ENCODE measurements at regions not wholly inside any gene's neighbourhood (a gene's known extent, or its start where the extent isn't known, plus 50 kb on each side); places are given as distances from the start of the nearest gene placed in this dataset.

- peaks cover 3 to 15% of the 10 kb centered on the region in 2 donors for H3K27me3 Mint-ChIP-seq (ENCODE audit: low read depth in 2 of 2)
- Histone ChIP-seq H3K9me3 (ENCODE audit: control insufficient read depth, insufficient read depth, low read length) (no peaks in the 10 kb centered on the region), H3K4me1 (ENCODE audit: control insufficient read depth, insufficient read depth, low read length) (no peaks in the 10 kb centered on the region), H3K36me3 (ENCODE audit: control insufficient read depth, insufficient read depth, low read length) (no peaks in the 10 kb centered on the region), H3K4me3 (ENCODE audit: low read length) (no peak overlapping the region), H3K27ac (ENCODE audit: low read length) (no peak overlapping the region), H3K27me3 (ENCODE audit: control insufficient read depth, insufficient read depth, low read length) (no peaks in the 10 kb centered on the region)
- H3K4me1 Mint-ChIP-seq = no peaks in the 10 kb centered on the region
- no peaks in the 10 kb centered on the region for H3K9me3 Mint-ChIP-seq
- no peaks in the 10 kb centered on the region for H3K36me3 Mint-ChIP-seq
- 91% methylated on average over 8 of the region's 8 CpGs for WGBS (ENCODE audit: insufficient coverage)
- H3K27ac Mint-ChIP-seq = no peak overlapping the region
- no peak overlapping the region for H3K4me3 Mint-ChIP-seq
- DNase-seq (no peak), ATAC-seq (no peak)
- no peak for TF ChIP-seq CTCF (IDR thresholded peaks at IDR 0.05)
- intact Hi-C loops (cut with micrococcal nuclease) = no loop called here
Measured at GRCh38 chr5:171579976-171580411, 160.5 kb downstream of the FGF18 start.

- Histone ChIP-seq H3K4me3 (ENCODE audit: low read length) (no peak overlapping the region), H3K9me3 (ENCODE audit: control insufficient read depth, insufficient read depth, low read length) (no peaks in the 10 kb centered on the region), H3K27ac (ENCODE audit: low read length) (no peak overlapping the region), H3K4me1 (ENCODE audit: control insufficient read depth, insufficient read depth, low read length) (no peaks in the 10 kb centered on the region), H3K36me3 (ENCODE audit: control insufficient read depth, insufficient read depth, low read length) (no peaks in the 10 kb centered on the region), H3K27me3 (ENCODE audit: control insufficient read depth, insufficient read depth, low read length) (no peaks in the 10 kb centered on the region)
- TF ChIP-seq CTCF (IDR thresholded peaks at IDR 0.05) = no peak
- no peak overlapping the region for H3K4me3 Mint-ChIP-seq
- no peaks in the 10 kb centered on the region for H3K9me3 Mint-ChIP-seq
- H3K36me3 Mint-ChIP-seq = no peaks in the 10 kb centered on the region
- ATAC-seq (no peak), DNase-seq (no peak)
- H3K4me1 Mint-ChIP-seq = no peaks in the 10 kb centered on the region
- intact Hi-C loops (cut with micrococcal nuclease) = no loop called here
- 87% methylated on average over 9 of the region's 9 CpGs for WGBS (ENCODE audit: insufficient coverage)
- H3K27ac Mint-ChIP-seq = no peak overlapping the region
- peaks cover 3 to 15% of the 10 kb centered on the region in 2 donors for H3K27me3 Mint-ChIP-seq (ENCODE audit: low read depth in 2 of 2)
Measured at GRCh38 chr5:171580502-171581265, 161.2 kb downstream of the FGF18 start.

- no peak for DNase-seq
- WGBS (ENCODE audit: insufficient coverage) = 82% methylated on average over 7 of the region's 7 CpGs
- no peak overlapping the region for H3K4me3 ChIP-seq (ENCODE audit: low read length)
- H3K27me3 ChIP-seq (ENCODE audit: control insufficient read depth, insufficient read depth, low read length) = no peaks in the 10 kb centered on the region
- TF ChIP-seq CTCF (IDR thresholded peaks at IDR 0.05) = no peak
- H3K4me1 Mint-ChIP-seq = no peaks in the 10 kb centered on the region
- H3K9me3 ChIP-seq (ENCODE audit: control insufficient read depth, insufficient read depth, low read length) = no peaks in the 10 kb centered on the region
- intact Hi-C loops (cut with micrococcal nuclease) = no loop called here
- H3K4me3 Mint-ChIP-seq = no peak overlapping the region
- H3K9me3 Mint-ChIP-seq = no peaks in the 10 kb centered on the region
- H3K36me3 ChIP-seq (ENCODE audit: control insufficient read depth, insufficient read depth, low read length) = no peaks in the 10 kb centered on the region
- peaks cover 0 to 5% of the 10 kb centered on the region in 2 donors for H3K27me3 Mint-ChIP-seq (ENCODE audit: low read depth in 2 of 2)
- no peaks in the 10 kb centered on the region for H3K4me1 ChIP-seq (ENCODE audit: control insufficient read depth, insufficient read depth, low read length)
- H3K27ac Mint-ChIP-seq = no peak overlapping the region
- H3K27ac ChIP-seq (ENCODE audit: low read length) = no peak overlapping the region
- no peaks in the 10 kb centered on the region for H3K36me3 Mint-ChIP-seq
- no peak for ATAC-seq
Measured at GRCh38 chr5:171581781-171582180, 162.3 kb downstream of the FGF18 start.

GRCh38 chr5:171582849-171583248 is 163.4 kb downstream of the FGF18 start:
- H3K27ac Mint-ChIP-seq = no peak overlapping the region
- intact Hi-C loops (cut with micrococcal nuclease) = no loop called here

More at GRCh38 chr5:171582849-171583248, 163.4 kb downstream of the FGF18 start:
- Histone ChIP-seq H3K4me3 (ENCODE audit: low read length) (no peak overlapping the region), H3K36me3 (ENCODE audit: control insufficient read depth, insufficient read depth, low read length) (no peaks in the 10 kb centered on the region), H3K27ac (ENCODE audit: low read length) (no peak overlapping the region), H3K4me1 (ENCODE audit: control insufficient read depth, insufficient read depth, low read length) (no peaks in the 10 kb centered on the region), H3K9me3 (ENCODE audit: control insufficient read depth, insufficient read depth, low read length) (no peaks in the 10 kb centered on the region), H3K27me3 (ENCODE audit: control insufficient read depth, insufficient read depth, low read length) (no peaks in the 10 kb centered on the region)
- Mint-ChIP-seq H3K4me3 (no peak overlapping the region), H3K36me3 (no peaks in the 10 kb centered on the region), H3K27me3 (ENCODE audit: low read depth in 2 of 2) (peaks cover 0 to 4% of the 10 kb centered on the region in 2 donors), H3K9me3 (no peaks in the 10 kb centered on the region), H3K4me1 (no peaks in the 10 kb centered on the region)
- no peak for DNase-seq
- 90% methylated on average over 5 of the region's 5 CpGs for WGBS (ENCODE audit: insufficient coverage)
- no peak for ATAC-seq
- no peak for TF ChIP-seq CTCF (IDR thresholded peaks at IDR 0.05)
